HG03354 (cell line): ENCODE measurements at regions not wholly inside any gene's neighbourhood (a gene's known extent, or its start where the extent isn't known, plus 50 kb on each side); places are given as distances from the start of the nearest gene placed in this dataset.

Experiments used
- ATAC-seq: cut with Tn5 transposase; IDR thresholded peaks from one replicate; pipeline ENCODE4 v1.9.1; 2021; ENCODE audit warnings: mild to moderate bottlenecking; ENCODE audit not compliant: unreplicated experiment, poor library complexity, severe bottlenecking

GRCh38 chr5:1673042-1673677 is 126.5 kb downstream of the MRPL36 start:
- no peak for ATAC-seq

DNA sequence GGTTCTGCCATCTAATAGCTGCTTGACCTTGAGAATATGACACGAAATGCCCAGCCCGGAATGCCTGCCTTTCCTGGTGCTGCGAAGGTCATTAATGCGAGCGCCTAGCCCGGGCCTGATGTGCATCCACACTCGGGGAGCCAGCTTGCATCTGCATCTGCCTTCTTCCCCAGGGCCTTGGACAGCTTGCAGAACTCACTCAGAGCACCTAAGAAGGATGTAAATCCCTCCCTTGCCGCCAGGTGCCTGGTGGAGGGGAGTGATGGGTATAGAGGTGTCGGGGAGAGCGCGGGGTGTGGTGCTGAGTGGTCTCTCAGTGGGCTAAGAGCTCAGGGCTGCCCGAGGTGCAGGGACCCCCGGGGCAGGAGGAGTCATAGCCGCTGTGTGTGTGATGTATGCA is 127.2 kb downstream of the MRPL36 start:
- no peak for ATAC-seq

- ATAC-seq: no peak
These were observed 128.3 kb downstream of the MRPL36 start for GRCh38 chr5:1671351-1671750.

DNA sequence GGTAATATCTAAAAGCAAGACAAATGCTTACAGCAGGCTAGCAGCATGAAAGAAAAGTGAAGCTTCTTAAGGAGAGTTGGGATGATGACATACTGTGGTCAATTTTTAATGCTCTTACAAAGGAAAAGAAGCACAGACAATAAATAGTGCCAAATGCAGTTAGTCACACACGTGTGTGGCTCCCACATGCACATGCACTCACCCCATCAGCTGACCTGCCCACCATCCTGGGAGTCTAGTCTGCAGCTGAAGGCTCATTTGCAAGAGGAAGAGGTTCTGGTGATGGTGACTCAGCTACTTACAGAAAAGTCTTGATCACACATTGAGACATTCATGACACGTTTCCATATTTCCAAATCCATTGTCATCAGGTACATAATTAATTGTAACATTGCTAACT is 129.3 kb downstream of the MRPL36 start:
- no peak for ATAC-seq

DNA sequence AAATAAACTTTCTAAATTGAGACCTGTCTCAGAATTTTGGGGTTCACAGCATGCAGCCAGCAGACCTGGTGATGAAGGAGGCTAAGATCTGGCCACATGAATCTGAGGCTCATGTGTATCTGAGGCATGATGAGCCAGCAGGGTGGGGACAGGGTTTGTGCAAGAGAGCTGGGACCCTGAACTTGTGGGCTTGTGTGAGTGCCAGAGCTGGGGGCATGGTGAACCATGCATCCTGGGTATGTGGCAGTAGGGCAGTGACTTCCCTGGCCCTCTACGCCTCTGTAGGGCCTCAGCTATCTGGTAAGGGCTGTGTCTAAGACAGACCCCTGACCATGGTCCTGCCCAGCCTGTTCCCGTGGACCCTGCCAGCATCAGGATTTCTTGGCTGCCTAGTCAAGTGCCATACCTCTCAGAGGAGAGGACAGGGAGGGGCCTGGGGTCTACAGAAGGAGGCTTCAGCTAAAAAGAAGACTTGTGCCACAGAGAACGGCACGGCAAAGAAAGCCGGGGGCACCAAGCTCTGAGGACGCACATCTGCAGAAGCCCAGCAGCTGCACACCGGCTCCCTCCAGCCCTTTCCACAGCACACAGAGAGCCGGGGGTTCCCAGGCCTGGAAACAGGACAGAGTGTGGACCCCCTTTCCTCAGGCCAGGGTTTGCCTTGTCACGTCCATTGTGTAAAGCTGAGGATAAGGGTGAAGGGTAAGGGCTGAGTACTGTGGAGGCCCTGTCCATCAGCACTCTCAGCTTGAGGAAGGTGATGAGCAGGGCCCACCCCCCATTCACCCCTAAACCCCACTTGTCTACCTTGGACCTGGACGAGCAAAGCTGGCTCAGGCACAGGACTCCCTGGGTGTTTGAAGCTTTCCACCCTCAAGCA is 130.1 kb downstream of the MRPL36 start:
- ATAC-seq: no peak

- ATAC-seq: no peak
These were observed 131.4 kb downstream of the MRPL36 start for GRCh38 chr5:1668141-1668721.

GRCh38 chr5:1667648-1668140 is 131.9 kb downstream of the MRPL36 start:
- ATAC-seq: no peak

DNA sequence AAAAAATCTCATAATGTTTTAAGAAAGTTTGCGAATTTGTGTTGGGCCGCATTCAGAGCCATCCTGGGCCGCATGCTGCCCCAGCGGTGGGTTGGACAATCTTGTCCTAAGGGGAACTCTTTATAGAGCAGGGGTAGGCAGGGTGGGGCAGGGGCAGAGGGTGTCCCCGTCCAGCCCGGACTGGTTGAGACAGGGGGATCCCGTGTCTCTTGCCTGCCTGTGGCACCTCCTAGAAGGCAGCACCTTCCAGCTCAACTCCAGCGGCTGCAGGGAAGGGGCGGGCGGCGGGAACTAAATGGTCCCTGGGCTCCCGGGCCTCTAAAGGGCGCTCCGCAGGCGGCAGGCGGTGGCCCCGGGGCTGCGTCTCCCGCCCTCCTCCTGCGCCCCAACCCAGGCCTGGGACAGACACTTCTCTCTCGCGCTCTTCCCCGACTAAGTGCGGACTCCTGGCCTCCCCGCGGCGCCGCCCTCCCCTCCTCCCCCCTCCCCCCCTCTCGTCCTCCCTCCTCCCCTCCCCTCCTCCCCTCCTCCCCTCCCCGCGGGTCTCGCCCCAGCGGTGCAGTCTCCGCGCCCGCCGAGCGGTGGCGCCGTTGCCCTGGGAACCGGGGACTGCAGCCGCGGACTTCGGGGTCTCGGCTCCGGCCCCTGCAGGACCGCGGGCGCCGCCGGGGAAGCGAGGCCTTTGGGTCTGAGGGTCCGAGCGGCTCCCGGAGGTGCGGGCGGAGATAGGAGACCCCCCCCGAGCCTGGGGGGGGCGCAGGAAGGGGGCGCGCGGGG is 132.6 kb downstream of the MRPL36 start:
- no peak for ATAC-seq

- no peak for ATAC-seq
These were observed 133.4 kb downstream of the MRPL36 start for GRCh38 chr5:1666221-1666620.

DNA sequence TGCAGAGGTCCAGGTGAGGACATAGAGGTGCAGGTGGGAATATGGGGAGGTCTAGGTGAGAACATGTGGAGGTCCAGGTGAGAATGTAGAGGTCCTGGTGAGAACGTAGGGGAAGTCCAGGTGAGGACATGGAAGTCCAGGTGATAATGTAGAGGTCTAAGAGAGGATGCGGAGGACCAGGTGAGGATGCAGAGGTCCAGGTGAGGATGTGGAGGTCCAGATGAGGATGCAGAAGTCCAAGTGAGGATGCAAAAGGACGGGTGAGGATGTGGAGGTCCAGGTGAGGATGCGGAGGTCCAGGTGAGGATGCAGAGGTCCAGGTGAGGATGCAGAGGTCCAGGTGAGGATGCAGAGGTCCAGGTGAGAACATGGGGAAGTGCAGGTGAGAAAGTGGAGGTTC is 133.8 kb downstream of the MRPL36 start:
- no peak for ATAC-seq

- no peak for ATAC-seq
These were observed 134.4 kb downstream of the MRPL36 start for GRCh38 chr5:1665231-1665630.

DNA sequence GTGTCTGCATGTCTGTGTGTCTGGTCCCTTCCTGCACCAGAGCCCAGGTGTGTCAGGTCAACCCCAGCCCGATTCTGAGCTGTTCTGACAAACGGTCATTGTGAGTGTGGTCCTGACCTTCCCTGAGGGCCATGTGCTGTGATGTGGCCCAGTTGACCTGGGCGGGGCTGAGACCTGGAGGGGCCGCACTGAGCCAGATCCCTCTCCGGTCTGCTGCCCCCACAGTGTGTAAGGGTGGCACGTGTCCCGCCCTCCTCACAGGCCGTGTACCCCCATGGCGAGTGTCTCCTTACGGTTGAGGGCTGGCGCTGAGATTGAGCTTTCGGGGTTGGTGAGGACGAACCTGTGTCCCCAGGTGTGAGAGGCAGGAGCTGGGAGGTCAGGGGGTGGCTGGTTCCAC is 136.5 kb downstream of the MRPL36 start:
- no peak for ATAC-seq

GRCh38 chr5:1662559-1663085 is 137.0 kb downstream of the MRPL36 start:
- ATAC-seq: no peak

DNA sequence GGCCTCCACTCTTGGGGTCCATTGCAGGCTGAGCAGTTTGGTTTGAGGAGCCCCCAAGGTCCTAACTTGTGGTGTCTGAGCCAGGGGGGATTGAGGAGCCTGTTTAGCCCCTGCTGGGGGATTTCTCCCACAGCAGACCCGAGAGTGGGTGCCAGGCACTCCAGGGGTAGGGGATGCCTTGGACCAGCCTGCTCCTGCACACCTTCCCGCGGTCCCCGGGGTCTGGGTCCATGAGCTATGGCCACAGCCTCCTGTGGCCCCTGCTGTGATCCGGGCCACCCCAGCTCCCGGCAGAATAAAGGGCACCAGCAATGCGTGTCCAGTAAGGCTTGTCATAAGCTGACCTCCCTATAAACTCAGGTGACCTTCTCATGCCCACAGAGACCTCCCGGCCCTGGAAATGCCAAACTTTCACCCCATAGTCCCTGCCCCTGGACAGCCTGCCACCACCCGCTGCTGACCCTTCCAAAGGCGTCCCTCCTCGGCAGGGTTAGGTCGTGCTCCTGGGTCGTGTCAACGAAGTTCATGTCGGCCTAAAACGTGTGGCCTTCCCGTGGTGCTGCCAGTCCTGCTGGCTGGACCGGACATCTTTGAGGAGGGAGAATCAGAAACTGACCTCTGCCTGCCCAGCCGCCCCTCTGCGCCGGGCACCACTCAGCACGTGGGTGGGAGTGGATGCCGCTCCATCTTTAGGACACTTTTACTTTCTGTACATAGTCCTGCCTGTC is 137.6 kb downstream of the MRPL36 start:
- ATAC-seq: no peak

GRCh38 chr5:1661311-1661710 is 137.6 kb upstream of the LPCAT1 start:
- ATAC-seq: no peak

DNA sequence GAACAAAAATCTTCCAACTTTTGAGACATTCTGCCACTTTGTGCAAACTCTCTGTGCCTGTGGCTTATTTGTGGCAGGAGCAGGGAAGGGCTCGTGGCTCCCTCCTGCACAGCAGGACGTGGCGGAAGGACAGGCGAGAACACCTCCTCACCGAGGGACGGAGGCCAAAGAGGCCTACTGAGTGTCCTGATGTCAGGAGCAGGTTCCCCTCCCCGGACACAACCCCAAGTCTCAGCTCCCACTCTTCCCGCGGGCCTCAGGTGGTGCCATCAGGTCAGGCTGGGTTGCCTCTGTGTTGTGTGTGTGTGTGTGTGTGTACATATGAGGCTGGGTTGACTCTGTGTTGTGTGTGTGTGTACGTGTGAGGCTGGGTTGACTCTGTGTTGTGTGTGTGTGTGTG is 136.8 kb upstream of the LPCAT1 start:
- no peak for ATAC-seq

DNA sequence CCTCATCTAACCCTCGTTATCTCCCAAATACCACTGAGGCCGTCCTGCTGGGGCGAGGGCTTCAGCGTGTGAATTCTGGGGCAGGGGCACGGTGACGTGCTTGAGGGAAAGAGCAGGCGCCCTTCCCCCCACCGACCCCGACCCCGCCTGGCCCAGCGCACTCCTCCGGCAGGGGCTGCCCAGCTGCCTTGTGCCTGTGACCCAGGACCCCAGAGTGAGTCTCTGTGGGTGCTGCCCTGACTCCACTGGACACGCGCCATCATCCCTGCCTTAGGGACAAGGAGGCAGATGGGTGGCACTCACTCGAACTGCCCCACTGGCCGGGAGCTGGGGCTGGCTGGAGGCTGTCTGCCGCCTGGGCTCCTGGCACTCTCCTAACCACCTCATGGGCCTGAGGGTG is 136.2 kb upstream of the LPCAT1 start:
- no peak for ATAC-seq

DNA sequence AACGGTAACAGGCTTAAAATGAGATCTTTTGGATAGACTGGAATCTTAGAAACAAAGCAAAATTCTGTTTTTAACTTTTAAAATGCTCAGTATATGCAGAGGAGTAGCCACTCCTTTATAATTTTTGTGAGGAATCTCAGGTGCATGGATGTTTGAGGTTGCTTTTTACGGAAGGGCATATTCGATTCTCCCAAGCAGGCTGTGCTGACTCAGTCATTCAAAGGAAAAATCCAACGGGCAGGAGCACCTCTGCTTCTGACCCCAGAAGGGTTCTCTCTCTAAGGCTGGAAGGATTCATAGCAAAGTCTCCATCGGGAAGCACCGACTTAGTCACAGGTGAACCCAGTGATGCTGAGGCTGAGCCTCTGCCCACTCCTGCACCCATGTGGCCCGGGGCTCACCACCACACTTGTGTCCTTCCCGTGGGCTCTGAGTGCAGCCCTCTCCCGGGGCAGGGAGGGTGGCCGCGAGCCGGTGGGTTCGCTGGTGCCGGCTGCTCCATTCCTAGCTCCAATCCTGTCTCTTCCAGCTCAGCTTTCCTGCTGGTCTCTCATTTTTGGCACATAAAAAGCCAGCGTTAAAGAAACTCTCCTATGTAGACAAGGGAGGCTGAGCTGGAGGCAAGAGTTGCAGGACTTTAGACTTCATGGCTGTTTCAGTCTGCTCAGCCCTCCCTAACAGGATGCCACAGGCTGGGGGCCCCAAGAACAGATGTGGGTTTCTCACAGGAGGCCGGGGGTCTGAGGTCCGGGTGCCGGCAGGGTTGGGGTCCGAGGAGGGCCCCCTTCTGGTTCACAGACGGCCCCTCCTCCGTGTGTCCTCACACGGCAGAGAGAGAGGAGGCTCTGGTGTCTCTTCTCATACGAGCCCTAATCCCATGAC is 135.6 kb upstream of the LPCAT1 start:
- ATAC-seq: no peak
